B cell (primary cell): ENCODE measurements at regions not wholly inside any gene's neighbourhood (a gene's known extent, or its start where the extent isn't known, plus 50 kb on each side); places are given as distances from the start of the nearest gene placed in this dataset.

ENCODE experiments used
- EZH2 ChIP-seq: IDR thresholded peaks from 2 replicates; pipeline ENCODE4 v1.6.1; 2012; ENCODE audit warnings: borderline replicate concordance, low read depth, mild to moderate bottlenecking, moderate library complexity, low read length; ENCODE audit not compliant: insufficient read depth, poor library complexity, severe bottlenecking
- TF ChIP-seq, protein P1 (sequence below): fragments of 200-600 bp; IDR thresholded peaks from one replicate; pipeline ENCODE4 v1.8.0; 2022; ENCODE audit warnings: antibody characterized with exemption, mild to moderate bottlenecking

DNA sequence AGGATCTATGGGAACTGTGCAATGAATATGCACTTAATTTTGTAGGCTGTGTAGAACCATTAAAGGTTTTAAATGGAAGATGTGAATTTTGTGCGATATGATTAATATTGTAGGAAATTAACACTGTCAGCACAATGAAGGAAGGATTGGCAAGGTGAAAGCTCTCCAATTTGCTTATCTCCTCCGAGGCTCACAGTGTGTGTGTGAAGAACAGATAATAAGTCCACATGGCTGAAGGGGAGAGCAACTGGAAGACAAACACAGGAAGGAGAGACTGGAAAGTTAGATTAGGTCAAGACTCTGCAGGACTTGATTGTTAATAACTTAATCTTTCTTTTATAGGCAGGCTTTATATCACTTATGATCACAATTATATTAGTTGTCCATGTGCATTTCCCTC, 269.7 kb upstream of the VRK2 start:
- TF ChIP-seq, protein P1, sequence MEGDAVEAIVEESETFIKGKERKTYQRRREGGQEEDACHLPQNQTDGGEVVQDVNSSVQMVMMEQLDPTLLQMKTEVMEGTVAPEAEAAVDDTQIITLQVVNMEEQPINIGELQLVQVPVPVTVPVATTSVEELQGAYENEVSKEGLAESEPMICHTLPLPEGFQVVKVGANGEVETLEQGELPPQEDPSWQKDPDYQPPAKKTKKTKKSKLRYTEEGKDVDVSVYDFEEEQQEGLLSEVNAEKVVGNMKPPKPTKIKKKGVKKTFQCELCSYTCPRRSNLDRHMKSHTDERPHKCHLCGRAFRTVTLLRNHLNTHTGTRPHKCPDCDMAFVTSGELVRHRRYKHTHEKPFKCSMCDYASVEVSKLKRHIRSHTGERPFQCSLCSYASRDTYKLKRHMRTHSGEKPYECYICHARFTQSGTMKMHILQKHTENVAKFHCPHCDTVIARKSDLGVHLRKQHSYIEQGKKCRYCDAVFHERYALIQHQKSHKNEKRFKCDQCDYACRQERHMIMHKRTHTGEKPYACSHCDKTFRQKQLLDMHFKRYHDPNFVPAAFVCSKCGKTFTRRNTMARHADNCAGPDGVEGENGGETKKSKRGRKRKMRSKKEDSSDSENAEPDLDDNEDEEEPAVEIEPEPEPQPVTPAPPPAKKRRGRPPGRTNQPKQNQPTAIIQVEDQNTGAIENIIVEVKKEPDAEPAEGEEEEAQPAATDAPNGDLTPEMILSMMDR: no peak
- TF ChIP-seq EZH2: no peak
